CD4-positive, alpha-beta T cell (primary cell): ENCODE measurements at regions not wholly inside any gene's neighbourhood (a gene's known extent, or its start where the extent isn't known, plus 50 kb on each side); places are given as distances from the start of the nearest gene placed in this dataset.
"Not testable (repeated sequence)": the region's sequence is repeated elsewhere in the genome, so short reads cannot be mapped to it uniquely, and the experiment has no call there.

Source experiments
- ATAC-seq: fragments of 200-7000 bp; cut with Tn5 transposase; one replicate; pipeline ENCODE4 v1.10.0; 2022; ENCODE audit warnings: mild to moderate bottlenecking; ENCODE audit not compliant: poor library complexity
- CTCF ChIA-PET: fragments of 350-600 bp; sonication (Branson Sonifier 250); formaldehyde crosslinking; loops from one replicate; lab custom pipeline; 2021; ENCODE audit warnings: antibody characterized with exemption, inconsistent platforms; lab: Charles Lee
- POLR2A ChIA-PET: fragments of 350-600 bp; sonication (Branson Sonifier 250); formaldehyde crosslinking; loops from one replicate; lab custom pipeline; 2021; ENCODE audit warnings: antibody characterized with exemption, inconsistent platforms; lab: Charles Lee
- DNase-seq, 14 experiments: peaks; one replicate each; pipeline ENCODE4 v3.0.0-alpha.2; 2013 to 2020; ENCODE audit warnings: mixed read lengths in 2 of 14
- H3K27ac ChIP-seq, 2 donors: one replicate each; pipeline versions ENCODE4 v1.5.1 to v1.7.0; 2013; ENCODE audit warnings: low read length in 2 of 2, low read depth in 1 of 2, mild to moderate bottlenecking in 1 of 2
- H3K27me3 ChIP-seq, 2 experiments: 1 replicate in 1 of 2; 2 replicates in 1 of 2; pipeline versions ENCODE4 v1.6.1 to v1.7.0; 2013; ENCODE audit warnings: low read length in 2 of 2, control low read depth in 1 of 2, mild to moderate bottlenecking in 1 of 2, moderate library complexity in 1 of 2; ENCODE audit not compliant: insufficient read depth in 2 of 2, control insufficient read depth in 1 of 2
- H3K36me3 ChIP-seq: one replicate; pipeline ENCODE4 v1.6.1; 2013; ENCODE audit warnings: low read length, control low read depth; ENCODE audit not compliant: insufficient read depth
- H3K4me1 ChIP-seq: one replicate; pipeline ENCODE4 v1.6.1; 2013; ENCODE audit warnings: low read length, control low read depth; ENCODE audit not compliant: insufficient read depth
- H3K4me3 ChIP-seq: one replicate; pipeline ENCODE4 v1.5.1; 2013; ENCODE audit warnings: mild to moderate bottlenecking, low read length, moderate library complexity
- H3K9me3 ChIP-seq, 2 experiments: 1 replicate in 1 of 2; 2 replicates in 1 of 2; pipeline versions ENCODE4 v1.6.1 to v1.7.0; 2013; ENCODE audit warnings: low read length in 2 of 2, mild to moderate bottlenecking in 2 of 2, control low read depth in 1 of 2, moderate library complexity in 1 of 2; ENCODE audit not compliant: control insufficient read depth in 1 of 2, insufficient read depth in 1 of 2
- H3K27ac Mint-ChIP-seq: one replicate; pipeline ENCODE4 v1.8.0; 2020; ENCODE audit warnings: mixed read lengths
- H3K27me3 Mint-ChIP-seq: one replicate; pipeline ENCODE4 v1.8.0; 2021; ENCODE audit warnings: mixed read lengths
- H3K36me3 Mint-ChIP-seq: one replicate; pipeline ENCODE4 v1.8.0; 2021; ENCODE audit warnings: low read depth, mixed read lengths
- H3K4me1 Mint-ChIP-seq: one replicate; pipeline ENCODE4 v1.8.0; 2021; ENCODE audit warnings: low read depth, mixed read lengths
- H3K4me3 Mint-ChIP-seq: one replicate; pipeline ENCODE4 v1.8.0; 2020; ENCODE audit warnings: mild to moderate bottlenecking, mixed read lengths
- H3K9me3 Mint-ChIP-seq: one replicate; pipeline ENCODE4 v1.8.0; 2020; ENCODE audit warnings: mixed read lengths
- CTCF ChIP-seq: fragments of 200-600 bp; IDR thresholded peaks from one replicate; pipeline ENCODE4 v1.8.0; 2022; ENCODE audit warnings: antibody characterized with exemption, mild to moderate bottlenecking
- intact Hi-C, 2 experiments: fragments of 100-400 bp; cut with DNase I in 1 of 2; cut with micrococcal nuclease in 1 of 2; formaldehyde crosslinking; loops; one replicate each; pipeline versions ENCODE4 v1.15.1 to v1.9.0; 2023 to 2025; cut with DNase I, micrococcal nuclease

GRCh38 chr16:18131587-18131986 lies 204.9 kb downstream of the NPIPA8 start:
- H3K4me1 ChIP-seq, POLR2A ChIA-PET, H3K36me3 Mint-ChIP-seq, H3K4me1 Mint-ChIP-seq, H3K27me3 Mint-ChIP-seq, H3K27ac Mint-ChIP-seq, H3K27ac ChIP-seq, H3K36me3 ChIP-seq, H3K9me3 ChIP-seq, CTCF ChIA-PET, intact Hi-C loops, DNase-seq, H3K27me3 ChIP-seq, H3K4me3 ChIP-seq, H3K4me3 Mint-ChIP-seq, H3K9me3 Mint-ChIP-seq: not testable (repeated sequence)
- peak; percentile 33 for TF ChIP-seq CTCF
- ATAC-seq: peak; percentile 77

DNA sequence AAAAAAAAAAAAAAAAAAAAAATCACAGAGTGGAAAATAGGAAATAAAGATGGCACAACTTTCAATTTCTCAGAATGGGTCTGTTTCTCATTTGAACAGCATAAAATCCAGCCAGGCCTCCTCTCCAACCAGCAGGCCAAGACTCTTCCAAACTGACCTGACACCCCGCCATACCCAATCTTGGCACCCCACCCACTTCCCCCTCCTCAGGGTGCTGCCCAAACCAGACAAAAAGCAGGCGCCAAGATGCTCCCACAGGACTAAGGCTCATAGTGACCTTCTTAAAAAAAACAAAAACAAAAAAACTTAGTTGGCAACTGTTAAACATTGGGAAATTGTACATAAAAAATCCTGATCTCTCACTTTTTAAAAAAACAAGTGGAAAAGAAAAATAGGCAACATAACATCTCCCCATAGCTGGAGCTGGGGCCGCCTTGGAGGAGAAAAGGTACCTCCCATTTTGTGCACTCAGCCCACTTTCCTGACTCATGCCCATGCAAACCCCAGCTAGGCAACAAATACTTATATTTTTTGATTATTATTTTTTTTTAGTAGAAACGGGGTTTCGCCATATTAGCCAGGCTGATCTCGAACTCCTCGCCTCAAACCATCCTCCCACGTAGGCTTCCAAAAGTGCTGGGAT lies 205.9 kb downstream of the NPIPA8 start:
- H3K27ac ChIP-seq, POLR2A ChIA-PET: not testable (repeated sequence)

GRCh38 chr16:18127033-18127432 lies 209.5 kb downstream of the NPIPA8 start:
- POLR2A ChIA-PET, H3K4me3 Mint-ChIP-seq, H3K27me3 Mint-ChIP-seq: not testable (repeated sequence)

More for the DNA sequence above, 205.9 kb downstream of the NPIPA8 start:
- H3K9me3 ChIP-seq, H3K27ac Mint-ChIP-seq, H3K27me3 Mint-ChIP-seq, H3K4me3 Mint-ChIP-seq, ATAC-seq, H3K9me3 Mint-ChIP-seq, H3K36me3 ChIP-seq, CTCF ChIA-PET, DNase-seq, H3K4me3 ChIP-seq, intact Hi-C loops, H3K4me1 Mint-ChIP-seq, H3K4me1 ChIP-seq, H3K27me3 ChIP-seq, H3K36me3 Mint-ChIP-seq: not testable (repeated sequence)

DNA sequence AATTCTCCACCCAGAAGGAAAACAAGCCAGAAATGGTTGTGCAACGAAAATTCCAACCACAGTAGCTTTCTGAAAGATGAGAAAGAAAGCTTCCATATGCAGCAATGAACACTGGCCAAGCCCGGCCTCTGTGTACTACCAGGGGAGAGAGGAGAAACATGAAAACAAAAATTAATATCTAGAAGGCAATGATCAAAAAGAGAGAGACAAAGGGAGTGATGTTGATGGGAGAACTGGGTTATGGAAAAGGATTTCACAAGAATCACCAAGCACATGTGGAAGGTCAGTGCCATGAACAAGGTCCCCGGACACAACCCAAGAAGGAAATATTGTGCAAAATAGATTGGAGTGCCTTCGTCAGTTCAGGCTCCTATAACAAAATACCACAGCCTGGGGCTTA lies 217.4 kb downstream of the NPIPA8 start:
- H3K27me3 Mint-ChIP-seq, H3K4me1 Mint-ChIP-seq, CTCF ChIA-PET, intact Hi-C loops, ATAC-seq, H3K9me3 ChIP-seq, H3K4me1 ChIP-seq, H3K27me3 ChIP-seq, H3K9me3 Mint-ChIP-seq, H3K36me3 ChIP-seq, H3K27ac Mint-ChIP-seq, H3K27ac ChIP-seq, DNase-seq, H3K4me3 ChIP-seq, POLR2A ChIA-PET, H3K4me3 Mint-ChIP-seq, H3K36me3 Mint-ChIP-seq: not testable (repeated sequence)

More at GRCh38 chr16:18127033-18127432, 209.5 kb downstream of the NPIPA8 start:
- DNase-seq, H3K27ac ChIP-seq, H3K27ac Mint-ChIP-seq, H3K36me3 ChIP-seq, ATAC-seq, H3K27me3 ChIP-seq, CTCF ChIA-PET, H3K4me1 ChIP-seq, H3K4me3 ChIP-seq, intact Hi-C loops, H3K36me3 Mint-ChIP-seq, H3K9me3 Mint-ChIP-seq, H3K9me3 ChIP-seq, H3K4me1 Mint-ChIP-seq: not testable (repeated sequence)

DNA sequence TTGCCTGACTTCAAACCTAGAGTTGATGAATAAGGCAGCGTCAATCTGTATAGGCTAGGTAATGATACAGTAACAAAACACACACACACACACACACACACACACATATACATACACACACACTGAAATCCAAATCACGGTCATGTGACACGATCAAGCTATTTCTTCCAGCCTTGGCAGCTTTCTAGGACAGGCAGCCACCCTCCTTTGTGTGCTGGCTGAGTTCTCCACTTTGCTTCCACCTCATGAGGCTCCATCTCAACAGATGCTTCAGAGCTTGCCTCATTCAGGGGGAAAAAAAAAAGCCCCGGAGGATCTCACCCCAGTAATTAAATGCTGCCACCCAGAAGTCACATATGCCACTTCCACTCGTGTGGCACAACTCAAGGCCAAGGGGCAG lies 217.9 kb downstream of the NPIPA8 start:
- H3K4me3 ChIP-seq, H3K4me1 ChIP-seq, H3K4me3 Mint-ChIP-seq, CTCF ChIA-PET, DNase-seq, H3K27me3 ChIP-seq, H3K9me3 Mint-ChIP-seq, H3K36me3 ChIP-seq, H3K36me3 Mint-ChIP-seq, ATAC-seq, H3K27me3 Mint-ChIP-seq, H3K4me1 Mint-ChIP-seq, H3K9me3 ChIP-seq, intact Hi-C loops, H3K27ac ChIP-seq, POLR2A ChIA-PET, H3K27ac Mint-ChIP-seq: not testable (repeated sequence)

DNA sequence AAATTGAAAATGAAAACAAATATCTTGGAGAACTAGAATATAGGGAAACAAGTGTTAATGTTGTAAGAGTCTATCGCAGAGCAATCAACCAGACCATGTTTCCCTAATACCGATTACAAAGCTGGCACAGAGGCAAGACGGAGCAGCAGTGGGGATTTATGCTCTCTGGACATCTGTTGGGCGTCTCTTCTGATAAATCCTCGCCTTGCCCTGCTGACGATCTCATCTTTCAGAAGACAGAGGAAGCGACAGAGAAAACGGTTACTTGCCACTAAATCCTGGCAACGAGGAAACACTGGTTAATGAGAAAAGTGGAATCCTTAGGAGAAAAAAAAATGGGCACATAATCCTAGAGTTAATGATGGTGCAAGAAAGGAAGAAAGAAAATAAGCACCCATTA lies 218.5 kb downstream of the NPIPA8 start:
- H3K9me3 ChIP-seq, H3K36me3 ChIP-seq, ATAC-seq, CTCF ChIA-PET, H3K27ac Mint-ChIP-seq, H3K27ac ChIP-seq, H3K4me1 ChIP-seq, H3K4me3 Mint-ChIP-seq, H3K36me3 Mint-ChIP-seq, intact Hi-C loops, H3K4me1 Mint-ChIP-seq, DNase-seq, H3K27me3 Mint-ChIP-seq, H3K4me3 ChIP-seq, H3K27me3 ChIP-seq, H3K9me3 Mint-ChIP-seq, POLR2A ChIA-PET: not testable (repeated sequence)
